ENCODE measurements at regions not wholly inside any gene's neighbourhood (a gene's known extent, or its start where the extent isn't known, plus 50 kb on each side); places are given as distances from the start of the nearest gene placed in this dataset.

GRCh38 chr6:43988801-43989200 is 138.5 kb downstream of the MRPL14 start:
- Histone ChIP-seq H3F3A (ENCODE audit: insufficient read depth) (no peaks in the 10 kb centered on the region), H3K27me3 (ENCODE audit: low read length) (no peaks in the 10 kb centered on the region), H3K36me3 (ENCODE audit: low read length) (no peaks in the 10 kb centered on the region), H3K9me3 (ENCODE audit: insufficient read depth, low read length) (no peaks in the 10 kb centered on the region), H3K4me2 (ENCODE audit: low read depth, low read length, poor library complexity, severe bottlenecking) (no peak overlapping the region), H2AFZ (ENCODE audit: low read depth, low read length, severe bottlenecking) (no peak overlapping the region), H3K79me2 (ENCODE audit: insufficient read depth, low read length) (no peaks in the 10 kb centered on the region), H3K9me2 (replicated peaks; ENCODE audit: insufficient read depth, low read length) (no peaks in the 10 kb centered on the region), H3K27ac (ENCODE audit: low read depth, low read length) (no peak overlapping the region), H4K20me1 (ENCODE audit: low read depth, low read length) (no peaks in the 10 kb centered on the region), H3K9ac (ENCODE audit: low read length) (no peak overlapping the region), H3K4me3 (ENCODE audit: insufficient read depth, low read length, poor library complexity, severe bottlenecking) (no peak overlapping the region)
- TF ChIP-seq EZH2phosphoT487 (conservative IDR thresholded peaks at IDR 0.05; ENCODE audit: low read length) (no peak), CTCF (IDR thresholded peaks at IDR 0.05; ENCODE audit: insufficient read depth, low read length, poor library complexity, severe bottlenecking) (no peak)

GRCh38 chr6:43987838-43988439 is 139.3 kb downstream of the MRPL14 start:
- Histone ChIP-seq H3K9me2 (replicated peaks; ENCODE audit: insufficient read depth, low read length) (no peaks in the 10 kb centered on the region), H3K36me3 (ENCODE audit: low read length) (no peaks in the 10 kb centered on the region), H3K4me3 (ENCODE audit: insufficient read depth, low read length, poor library complexity, severe bottlenecking) (no peak overlapping the region), H3K79me2 (ENCODE audit: insufficient read depth, low read length) (no peaks in the 10 kb centered on the region), H3K9me3 (ENCODE audit: insufficient read depth, low read length) (no peaks in the 10 kb centered on the region), H3K27me3 (ENCODE audit: low read length) (no peaks in the 10 kb centered on the region), H3K9ac (ENCODE audit: low read length) (no peak overlapping the region), H3F3A (ENCODE audit: insufficient read depth) (no peaks in the 10 kb centered on the region), H4K20me1 (ENCODE audit: low read depth, low read length) (no peaks in the 10 kb centered on the region), H2AFZ (ENCODE audit: low read depth, low read length, severe bottlenecking) (no peak overlapping the region), H3K27ac (ENCODE audit: low read depth, low read length) (no peak overlapping the region), H3K4me2 (ENCODE audit: low read depth, low read length, poor library complexity, severe bottlenecking) (no peak overlapping the region)
- TF ChIP-seq EZH2phosphoT487 (conservative IDR thresholded peaks at IDR 0.05; ENCODE audit: low read length) (no peak), CTCF (IDR thresholded peaks at IDR 0.05; ENCODE audit: insufficient read depth, low read length, poor library complexity, severe bottlenecking) (no peak)

GRCh38 chr6:43986177-43986825 is 141.0 kb downstream of the MRPL14 start:
- TF ChIP-seq CTCF (IDR thresholded peaks at IDR 0.05; ENCODE audit: insufficient read depth, low read length, poor library complexity, severe bottlenecking) (no peak), EZH2phosphoT487 (conservative IDR thresholded peaks at IDR 0.05; ENCODE audit: low read length) (no peak)
- no peaks in the 10 kb centered on the region for H3K36me3 ChIP-seq (ENCODE audit: low read length)
- H3K9me3 ChIP-seq (ENCODE audit: insufficient read depth, low read length): no peaks in the 10 kb centered on the region
- H3K27me3 ChIP-seq (ENCODE audit: low read length): no peaks in the 10 kb centered on the region
- no peaks in the 10 kb centered on the region for H3F3A ChIP-seq (ENCODE audit: insufficient read depth)
- no peak overlapping the region for H3K9ac ChIP-seq (ENCODE audit: low read length)
- no peaks in the 10 kb centered on the region for H3K79me2 ChIP-seq (ENCODE audit: insufficient read depth, low read length)
- H3K4me2 ChIP-seq (ENCODE audit: low read depth, low read length, poor library complexity, severe bottlenecking): no peak overlapping the region
- H2AFZ ChIP-seq (ENCODE audit: low read depth, low read length, severe bottlenecking): no peak overlapping the region
- no peak overlapping the region for H3K27ac ChIP-seq (ENCODE audit: low read depth, low read length)
- H3K9me2 ChIP-seq (replicated peaks; ENCODE audit: insufficient read depth, low read length): no peaks in the 10 kb centered on the region
- no peak overlapping the region for H3K4me3 ChIP-seq (ENCODE audit: insufficient read depth, low read length, poor library complexity, severe bottlenecking)
- H4K20me1 ChIP-seq (ENCODE audit: low read depth, low read length): no peaks in the 10 kb centered on the region

All from SU-DHL-6 (cell line).